ENCODE measurements at regions not wholly inside any gene's neighbourhood (a gene's known extent, or its start where the extent isn't known, plus 50 kb on each side); places are given as distances from the start of the nearest gene placed in this dataset.
"Not testable (repeated sequence)": the region's sequence is repeated elsewhere in the genome, so short reads cannot be mapped to it uniquely, and the experiment has no call there.

DNA sequence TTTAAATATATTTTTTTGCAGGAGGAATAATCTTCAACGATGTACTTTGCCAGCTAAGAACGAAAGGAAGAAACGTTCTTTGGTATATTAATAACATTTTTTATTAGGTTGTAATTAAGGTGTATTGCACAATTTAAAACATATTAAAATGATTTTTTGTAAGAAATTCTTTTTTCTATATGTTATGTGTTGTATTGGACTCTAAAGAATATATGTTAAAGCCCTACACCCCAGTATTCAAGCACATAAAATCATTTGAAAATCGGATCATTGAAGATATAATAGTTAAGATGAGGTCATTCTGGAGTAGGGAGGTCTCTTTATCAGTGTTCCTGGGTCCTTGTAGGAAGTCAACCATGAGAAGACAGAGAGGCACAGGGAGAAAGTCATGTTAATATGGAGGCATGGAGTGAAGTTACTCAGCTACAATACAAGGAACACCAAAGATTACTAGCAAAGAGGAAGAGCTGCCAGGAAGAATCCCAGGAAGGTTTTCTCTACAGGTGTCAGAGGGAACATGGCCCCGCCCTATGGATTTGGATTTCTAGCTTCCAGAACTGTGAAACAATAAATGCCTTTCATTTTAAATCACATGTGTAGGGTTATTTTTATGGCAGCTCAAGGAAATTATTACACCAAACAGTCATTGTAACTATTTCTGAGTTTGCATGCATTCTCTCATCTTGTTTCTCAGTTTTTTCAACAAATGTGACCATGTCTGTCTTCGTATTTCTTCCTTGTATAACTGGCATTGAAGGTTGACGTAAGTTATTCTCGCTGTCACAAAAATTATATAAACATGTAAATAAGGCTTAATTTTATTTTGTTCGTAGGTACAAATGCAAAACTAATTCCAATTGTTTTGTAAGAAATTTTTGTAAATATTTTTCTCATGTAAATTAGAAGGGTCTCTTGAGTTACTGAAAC lies 75.4 kb upstream of the VPREB1 start:
- no peak for DNase-seq (ENCODE audit: low read depth)

DNA sequence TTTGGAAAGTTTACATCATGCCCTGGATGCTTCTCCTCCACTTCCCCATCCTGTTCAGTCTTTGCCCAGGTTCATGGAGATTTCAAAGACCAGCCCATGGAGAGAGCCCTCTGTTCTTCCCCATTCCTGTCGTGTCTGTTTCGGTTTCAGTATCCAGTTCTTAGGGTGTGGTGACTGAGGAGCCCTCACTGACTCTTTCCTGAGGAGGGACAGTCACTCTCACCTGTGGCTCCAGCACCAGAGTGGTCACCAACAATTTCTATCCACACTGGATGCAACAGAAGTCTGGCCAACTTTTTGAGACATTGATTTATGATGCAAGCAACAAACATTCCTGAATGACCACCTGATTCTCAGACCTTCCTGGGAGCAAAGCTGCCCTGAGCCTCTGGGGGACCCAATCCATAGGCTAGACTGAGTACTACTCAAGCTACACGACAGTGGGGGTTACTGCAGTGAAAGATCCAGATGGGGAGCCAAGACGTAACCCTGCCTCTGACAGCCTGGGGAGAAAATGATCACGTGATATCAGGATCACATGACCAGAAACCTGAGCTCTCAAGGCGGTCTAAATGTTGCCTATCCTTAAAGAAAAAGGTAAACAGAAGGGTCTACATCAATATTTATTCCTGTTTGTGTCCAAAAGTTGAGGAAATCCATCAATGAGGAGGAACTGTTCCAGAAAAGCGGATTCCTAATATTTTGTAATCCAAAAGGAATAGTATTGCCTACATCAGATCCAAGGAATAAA lies 76.2 kb upstream of the VPREB1 start:
- DNase-seq (ENCODE audit: low read depth), result peak; percentile 60

DNA sequence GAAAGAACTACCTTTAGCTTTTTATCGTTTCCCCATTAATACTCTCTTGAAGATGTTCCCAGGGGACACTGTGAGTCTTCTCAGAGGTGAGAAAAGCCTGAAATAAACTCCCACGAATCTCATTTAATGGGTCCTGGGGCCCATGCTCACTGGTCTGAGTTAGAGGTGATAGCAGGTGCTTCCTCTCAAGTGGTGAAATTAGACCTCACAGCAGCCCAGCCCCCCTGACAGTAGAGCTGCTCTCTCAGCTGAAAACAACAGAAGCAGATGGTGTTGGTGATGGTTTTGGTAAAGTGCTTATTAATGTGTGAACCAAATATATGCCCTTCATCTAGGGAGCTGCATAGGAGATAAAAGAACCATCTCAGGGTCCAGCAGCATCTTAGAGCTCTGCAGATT lies 76.8 kb upstream of the VPREB1 start:
- DNase-seq (ENCODE audit: low read depth), result no peak

DNA sequence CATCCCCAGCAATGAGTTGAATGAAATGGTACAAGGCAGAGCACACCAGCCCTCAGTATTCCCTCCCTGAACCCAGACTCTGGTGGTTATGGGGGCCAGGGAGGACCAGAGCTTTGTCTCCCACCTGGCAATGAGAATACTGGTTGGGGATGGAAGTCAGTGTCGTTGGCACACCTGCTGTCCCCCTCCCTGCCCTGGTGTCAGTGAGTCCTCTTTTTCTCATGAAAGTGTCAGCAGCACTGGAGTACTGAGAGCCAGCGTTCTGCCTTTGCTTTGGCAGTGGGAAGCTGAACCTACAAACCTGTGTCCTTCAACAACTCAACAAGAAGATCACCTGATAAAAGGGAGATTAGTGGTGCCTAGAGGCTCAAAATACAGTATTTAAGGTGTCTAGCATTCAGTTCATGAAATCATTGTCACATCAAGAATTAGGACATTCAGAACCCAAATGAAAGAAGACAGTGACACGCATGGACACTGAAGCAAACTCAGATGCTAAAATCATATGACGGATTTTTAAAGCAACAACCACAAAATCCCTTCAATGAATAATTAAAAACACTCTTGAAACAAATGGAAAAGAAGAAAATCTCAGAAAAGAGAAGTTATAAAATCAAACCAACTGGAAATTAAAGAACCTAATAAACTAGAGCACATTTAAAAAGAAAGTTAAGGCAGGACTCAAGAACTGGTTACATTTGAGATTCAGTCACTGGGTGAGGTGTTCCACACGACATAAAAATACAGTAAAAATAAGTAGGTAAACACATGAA lies 77.5 kb upstream of the VPREB1 start:
- no peak for DNase-seq (ENCODE audit: low read depth)

DNA sequence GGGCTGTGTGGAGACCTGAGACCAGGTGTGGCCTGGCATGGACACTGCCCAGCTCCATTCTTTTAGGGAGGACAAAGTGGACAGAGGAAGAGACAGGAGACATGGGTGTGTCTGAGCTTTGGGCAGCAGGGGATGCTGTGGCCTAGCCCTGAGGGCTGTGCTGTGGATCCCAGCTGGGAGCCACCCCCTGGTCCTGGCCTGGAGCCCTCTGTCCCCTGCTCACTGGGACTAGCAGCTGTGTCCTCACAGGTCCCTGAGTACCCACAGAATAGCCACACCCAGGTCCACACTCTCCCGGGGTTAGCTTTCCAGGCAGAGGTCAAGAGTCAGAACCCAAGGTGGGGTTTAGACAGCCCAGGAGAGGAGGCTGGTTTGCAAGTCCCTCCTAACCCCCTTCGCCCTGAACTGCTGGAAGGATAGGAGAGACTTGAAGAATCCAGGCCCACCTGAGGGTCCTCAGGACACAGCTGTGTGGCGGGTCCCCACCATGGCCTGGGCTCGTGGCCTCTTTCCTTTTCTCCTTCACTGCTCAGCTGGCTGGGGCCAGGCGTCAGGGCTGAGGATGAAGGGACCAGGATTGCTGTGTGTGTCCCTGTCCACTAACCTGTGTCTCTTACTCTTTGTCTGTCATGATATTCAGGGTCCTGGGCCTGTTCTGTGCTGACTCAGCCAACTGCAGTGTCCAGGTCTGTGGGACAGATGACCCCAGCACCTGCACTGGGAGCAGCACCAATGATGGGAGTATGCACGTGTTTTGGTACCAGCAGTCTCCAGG lies 78.5 kb upstream of the VPREB1 start:
- no peak for DNase-seq (ENCODE audit: low read depth)

DNA sequence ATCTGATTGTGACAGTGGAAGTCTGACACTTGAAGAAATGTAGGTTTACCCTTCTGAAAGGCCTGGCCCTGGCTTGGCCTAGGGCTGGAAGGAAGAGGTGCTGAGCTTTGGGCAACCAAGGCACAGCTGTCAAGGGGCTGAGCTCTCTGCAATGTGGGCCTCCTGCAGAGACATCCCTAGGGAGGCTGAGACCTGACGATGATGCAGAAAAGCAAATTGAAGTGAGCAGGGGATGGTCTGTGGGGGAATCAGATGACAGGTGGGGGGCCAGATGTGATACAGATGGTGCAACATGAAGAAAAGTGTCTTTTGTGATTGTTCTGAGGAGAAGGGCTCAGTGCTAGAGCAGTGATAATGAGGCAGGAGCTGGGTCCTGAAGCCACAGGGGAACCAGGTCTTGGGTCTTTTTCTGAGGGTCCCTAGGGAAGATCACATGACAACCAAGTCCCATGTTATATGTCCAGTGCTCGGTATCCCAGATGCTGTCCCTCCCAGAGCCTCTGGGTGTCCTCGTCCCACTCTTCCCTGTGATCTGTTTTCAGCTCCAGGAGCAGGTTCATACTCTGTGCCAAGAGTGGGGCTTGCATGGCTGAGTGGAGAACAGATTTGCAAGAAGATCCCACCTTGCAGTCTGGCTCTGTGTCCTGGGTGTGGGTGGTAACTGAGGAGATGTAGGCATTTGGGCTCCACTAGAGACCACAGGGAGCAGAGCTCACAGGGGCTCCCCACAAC lies 79.9 kb upstream of the VPREB1 start:
- DNase-seq (ENCODE audit: low read depth), result no peak

DNA sequence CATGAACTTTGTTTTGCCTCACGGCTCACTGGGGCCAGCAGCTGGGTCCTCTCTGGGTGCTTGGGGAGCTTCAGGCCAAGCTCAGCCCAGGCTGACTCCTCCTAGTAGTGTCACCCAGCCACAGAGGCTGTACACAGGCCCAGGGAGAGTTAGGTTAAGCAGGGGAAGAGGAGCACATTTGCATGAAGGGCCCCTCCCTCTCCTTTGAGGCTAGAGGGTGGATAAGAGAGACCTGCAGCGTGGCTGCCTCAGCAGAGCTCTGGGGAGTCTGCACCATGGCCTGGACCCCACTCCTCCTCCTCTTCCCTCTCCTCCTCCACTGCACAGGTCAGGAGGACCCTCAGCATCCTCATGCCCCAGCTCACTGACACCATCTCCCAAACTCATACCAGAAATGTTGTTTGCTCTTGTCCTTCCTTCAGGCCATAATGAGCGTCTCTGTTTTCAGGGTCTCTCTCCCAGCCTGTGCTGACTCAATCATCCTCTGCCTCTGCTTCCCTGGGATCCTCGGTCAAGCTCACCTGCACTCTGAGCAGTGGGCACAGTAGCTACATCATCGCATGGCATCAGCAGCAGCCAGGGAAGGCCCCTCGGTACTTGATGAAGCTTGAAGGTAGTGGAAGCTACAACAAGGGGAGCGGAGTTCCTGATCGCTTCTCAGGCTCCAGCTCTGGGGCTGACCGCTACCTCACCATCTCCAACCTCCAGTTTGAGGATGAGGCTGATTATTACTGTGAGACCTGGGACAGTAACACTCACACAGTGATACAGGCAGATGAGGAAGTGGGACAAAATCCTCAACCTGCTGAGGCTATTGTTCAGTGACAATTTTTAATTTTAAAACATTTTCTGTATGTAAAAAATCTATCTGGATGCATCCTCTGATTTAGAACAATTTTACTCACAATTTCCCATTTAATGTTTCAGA lies 82.4 kb upstream of the VPREB1 start:
- DNase-seq (ENCODE audit: low read depth), result no peak

DNA sequence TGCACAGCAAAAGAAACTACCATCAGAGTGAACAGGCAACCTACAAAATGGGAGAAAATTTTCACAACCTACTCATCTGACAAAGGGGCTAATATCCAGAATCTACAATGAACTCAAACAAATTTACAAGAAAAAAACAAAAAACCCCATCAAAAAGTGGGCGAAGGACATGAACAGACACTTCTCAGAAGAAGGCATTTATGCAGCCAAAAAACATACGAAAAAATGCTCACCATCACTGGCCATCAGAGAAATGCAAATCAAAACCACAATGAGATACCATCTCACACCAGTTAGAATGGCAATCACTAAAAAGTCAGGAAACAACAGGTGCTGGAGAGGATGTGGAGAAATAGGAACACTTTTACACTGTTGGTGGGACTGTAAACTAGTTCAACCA lies 83.8 kb upstream of the VPREB1 start:
- not testable (repeated sequence) for DNase-seq (ENCODE audit: low read depth)

DNA sequence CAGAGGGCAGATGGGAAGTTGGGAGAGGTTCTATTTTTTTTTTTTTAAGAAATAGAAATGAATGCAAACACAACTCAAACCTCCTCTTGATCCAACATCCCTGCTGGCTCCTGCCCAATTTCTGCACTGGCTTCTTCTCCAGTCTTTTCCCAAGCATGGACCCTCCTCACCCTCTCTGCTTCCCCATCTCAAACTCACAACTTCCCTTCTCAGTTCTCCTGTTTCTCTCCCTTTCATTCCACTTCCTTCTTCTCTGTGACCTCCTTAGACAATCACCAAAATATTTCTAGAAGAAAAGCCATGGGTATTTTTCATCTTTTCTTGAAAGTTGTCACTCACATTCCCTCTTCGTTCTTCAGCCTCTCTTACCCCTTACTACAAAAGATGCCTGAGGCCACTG lies 85.2 kb upstream of the VPREB1 start:
- DNase-seq (ENCODE audit: low read depth), result no peak

DNA sequence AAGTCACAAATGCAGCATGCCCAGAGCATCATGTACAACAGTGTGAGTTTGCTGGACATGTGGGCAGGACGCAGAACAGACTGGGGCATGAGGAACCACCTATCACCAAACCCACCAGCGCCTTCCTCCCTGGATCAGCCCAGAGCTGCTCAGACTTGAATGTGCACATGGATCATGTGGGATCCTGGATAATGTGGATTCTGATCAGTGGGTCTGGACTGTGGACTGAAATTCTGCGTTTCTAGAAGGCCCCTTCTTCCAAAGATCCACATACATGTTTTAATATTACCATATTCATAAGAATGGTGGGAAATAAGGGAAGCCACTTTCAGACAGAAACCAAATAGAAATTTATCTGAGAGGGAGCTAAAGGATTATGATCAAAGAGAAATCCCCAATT lies 85.6 kb upstream of the VPREB1 start:
- no peak for DNase-seq (ENCODE audit: low read depth)

DNA sequence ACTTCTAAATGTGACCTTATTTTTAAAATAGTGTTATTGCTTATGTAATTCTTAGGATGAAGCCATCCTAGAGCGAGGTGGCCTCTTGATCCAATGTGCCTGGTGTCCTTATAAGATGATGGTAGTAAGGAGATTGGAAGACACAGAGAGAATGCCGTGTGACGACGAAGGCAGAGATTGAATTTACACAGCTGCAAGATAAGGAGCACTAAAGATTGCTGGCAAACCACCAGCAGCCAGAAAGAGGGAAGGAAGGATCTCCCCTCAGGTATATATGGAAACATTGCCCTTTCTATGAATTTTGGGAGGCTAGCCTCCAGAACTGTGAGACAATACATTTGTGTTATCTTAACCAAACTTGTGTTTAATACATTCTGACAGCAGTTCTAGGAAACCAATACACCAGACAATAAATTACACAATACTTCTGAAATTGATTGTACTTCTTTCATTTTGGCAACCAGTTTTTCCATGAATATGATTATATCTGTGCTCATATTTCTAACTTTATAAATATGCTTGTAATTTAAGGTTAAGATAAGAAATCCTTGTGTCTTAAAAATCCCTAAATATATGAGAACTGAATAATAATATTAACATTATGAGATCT lies 86.3 kb upstream of the VPREB1 start:
- DNase-seq (ENCODE audit: low read depth), result no peak

DNA sequence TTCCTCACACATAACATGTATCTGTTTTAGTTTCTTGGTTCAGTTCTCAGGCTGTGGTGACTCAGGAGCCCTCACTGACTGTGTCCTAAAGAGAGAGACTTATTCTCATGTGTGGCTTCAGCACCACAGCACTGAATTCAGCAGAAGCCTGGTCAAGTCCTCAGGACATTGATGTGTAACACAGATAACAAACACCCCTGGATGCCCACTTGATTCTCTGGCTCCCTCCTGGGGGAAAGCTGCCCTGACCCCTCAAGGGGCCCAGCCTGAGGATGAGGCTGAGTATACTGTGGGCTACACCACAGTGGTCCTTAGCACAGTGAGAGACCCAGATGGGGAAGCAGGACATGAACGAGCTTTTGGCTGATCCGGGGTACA lies 87.2 kb upstream of the VPREB1 start:
- no peak for DNase-seq (ENCODE audit: low read depth)

DNA sequence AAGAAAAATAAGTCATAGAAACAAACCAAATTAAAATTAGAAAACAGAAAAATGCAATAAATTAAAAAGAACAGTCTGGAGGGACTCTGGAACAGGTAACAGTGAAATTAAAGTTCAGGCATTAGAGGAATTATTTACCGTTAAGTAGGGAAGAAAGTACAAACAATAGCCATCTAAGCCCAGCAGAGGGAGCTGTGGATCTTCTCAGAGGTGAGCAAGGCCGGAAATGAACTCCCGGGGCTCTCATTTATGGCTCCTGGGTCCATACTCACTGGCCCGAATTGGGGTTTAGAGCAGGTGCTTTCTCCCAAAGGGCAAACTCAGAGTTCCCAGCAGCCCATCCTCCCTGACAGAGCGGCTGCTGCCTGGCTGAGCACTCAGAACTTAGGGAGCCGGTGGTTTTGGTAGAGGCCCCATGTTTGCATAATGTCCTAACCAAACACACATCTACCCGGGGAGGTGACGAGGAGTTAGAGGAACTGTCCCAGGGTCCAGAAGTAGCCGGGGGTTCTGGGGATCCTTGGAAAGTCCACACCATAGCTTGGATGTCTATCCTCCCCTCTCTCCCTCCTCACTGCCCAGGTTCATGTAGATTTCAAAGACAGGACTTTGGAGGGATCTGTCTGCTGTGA lies 87.8 kb upstream of the VPREB1 start:
- peak; percentile 69 for DNase-seq (ENCODE audit: low read depth)

DNA sequence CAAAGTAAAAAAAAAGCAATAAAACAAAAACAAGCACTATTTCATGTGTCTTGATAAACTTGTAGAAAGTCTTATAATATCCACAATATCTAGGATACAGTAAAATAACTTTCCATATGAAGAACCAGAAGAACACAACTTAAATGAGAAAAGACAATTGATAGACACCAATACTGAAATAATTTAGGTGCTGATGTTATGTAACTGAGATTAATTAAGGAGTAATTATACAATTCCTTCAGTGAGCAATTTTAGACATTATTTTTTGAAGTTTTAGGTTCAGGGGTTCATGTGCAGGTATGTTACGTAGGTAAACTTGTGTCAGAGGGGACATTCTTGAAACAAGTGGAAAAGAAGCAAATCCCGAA lies 88.3 kb upstream of the VPREB1 start:
- no peak for DNase-seq (ENCODE audit: low read depth)

DNA sequence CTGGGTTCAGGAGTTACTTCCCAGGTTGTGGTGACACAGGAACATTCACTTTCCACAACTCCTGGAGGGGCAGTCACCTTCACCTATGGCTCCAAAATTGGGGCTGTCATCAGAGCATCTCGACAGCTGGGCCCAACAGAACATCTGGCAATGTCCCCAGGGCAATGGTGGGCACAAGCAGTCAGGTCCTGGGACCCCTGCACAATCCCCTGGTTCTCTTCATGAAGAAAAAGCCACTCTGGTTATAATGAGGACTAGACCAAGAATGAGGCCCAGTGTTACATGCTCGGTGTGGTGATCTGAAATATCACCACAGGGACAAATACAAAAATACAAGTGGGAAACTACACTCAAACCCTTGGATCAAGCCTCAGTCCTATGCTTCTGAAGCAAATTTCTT lies 89.0 kb upstream of the VPREB1 start:
- DNase-seq (ENCODE audit: low read depth), result no peak

DNA sequence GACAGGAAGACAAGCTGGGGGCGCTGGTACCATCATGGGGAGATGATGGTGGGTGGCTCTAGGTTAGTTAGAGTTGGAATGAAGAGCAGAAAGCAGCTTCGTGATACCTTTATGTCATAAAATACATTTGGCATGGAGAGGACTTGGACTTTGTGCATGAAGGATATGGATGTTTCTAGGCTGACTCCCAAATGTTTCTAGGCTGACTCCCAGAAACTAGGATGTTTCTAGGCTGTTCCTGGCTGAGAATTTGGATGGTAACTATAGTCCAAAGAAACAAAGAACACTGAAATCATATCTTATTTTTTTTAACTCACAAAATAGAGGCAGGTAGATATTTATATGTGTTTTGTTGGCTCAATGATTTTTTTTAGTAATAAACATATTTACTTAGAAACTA lies 89.4 kb upstream of the VPREB1 start:
- DNase-seq (ENCODE audit: low read depth), result no peak

DNA sequence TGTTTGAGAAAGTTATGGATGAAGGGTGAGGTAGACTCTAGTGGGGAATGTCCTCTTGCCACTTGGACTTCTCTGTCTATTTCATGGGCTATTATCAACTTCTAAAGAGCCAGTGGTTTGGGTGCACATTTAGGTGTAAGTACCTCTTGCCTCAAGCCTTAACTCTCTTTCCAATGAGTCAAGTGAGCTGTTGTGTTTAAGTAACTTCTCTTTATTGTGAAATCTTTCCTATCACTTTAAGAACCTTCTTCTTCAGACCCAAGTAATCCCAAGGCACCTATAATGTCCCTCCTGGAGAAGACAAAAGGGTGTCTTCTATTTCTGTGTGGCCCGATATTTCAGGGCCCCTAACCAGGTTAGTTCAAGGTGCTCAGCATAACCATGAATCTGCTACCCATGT lies 90.5 kb upstream of the VPREB1 start:
- DNase-seq (ENCODE audit: low read depth), result no peak

DNA sequence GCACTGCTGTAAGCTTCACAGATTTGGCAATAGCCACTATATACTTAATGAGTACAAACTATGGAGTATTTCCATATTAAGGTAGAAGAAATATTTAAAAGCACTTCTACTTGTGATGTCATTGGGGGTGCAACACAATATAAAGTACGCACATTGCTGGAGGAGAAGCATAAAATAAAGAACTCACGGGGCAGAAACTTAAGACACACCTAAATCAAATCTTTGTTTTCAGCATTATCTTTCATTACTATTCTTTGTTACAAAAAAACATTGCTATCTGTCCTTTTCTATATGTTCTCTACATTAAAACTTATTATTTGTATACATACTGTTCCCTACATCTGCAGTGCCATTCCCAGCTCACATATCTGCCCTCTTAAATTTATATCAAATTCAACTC lies 93.3 kb upstream of the VPREB1 start:
- no peak for DNase-seq (ENCODE audit: low read depth)

DNA sequence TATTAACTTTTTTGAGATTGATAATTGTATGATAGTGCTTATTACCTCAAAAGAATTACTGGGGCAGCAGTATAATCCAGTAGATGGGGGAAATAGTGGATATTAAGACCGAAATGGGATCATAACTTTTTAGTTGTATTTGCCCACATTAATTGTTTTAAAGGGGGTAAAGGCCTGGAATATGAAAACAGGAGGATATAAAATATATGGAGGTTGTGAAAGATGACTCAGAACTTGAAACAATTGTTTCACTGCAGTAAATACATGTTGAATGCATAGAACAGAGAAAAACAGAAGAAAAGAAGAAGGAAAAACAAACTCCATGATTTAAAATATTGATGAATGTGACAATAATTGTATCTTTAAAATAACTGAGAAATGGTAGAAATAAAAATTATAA lies 94.1 kb upstream of the VPREB1 start:
- no peak for DNase-seq (ENCODE audit: low read depth)

Measured in Daoy (cell line).